ENCODE measurements at regions not wholly inside any gene's neighbourhood (a gene's known extent, or its start where the extent isn't known, plus 50 kb on each side); places are given as distances from the start of the nearest gene placed in this dataset.
"Not testable (repeated sequence)": the region's sequence is repeated elsewhere in the genome, so short reads cannot be mapped to it uniquely, and the experiment has no call there.

DNA sequence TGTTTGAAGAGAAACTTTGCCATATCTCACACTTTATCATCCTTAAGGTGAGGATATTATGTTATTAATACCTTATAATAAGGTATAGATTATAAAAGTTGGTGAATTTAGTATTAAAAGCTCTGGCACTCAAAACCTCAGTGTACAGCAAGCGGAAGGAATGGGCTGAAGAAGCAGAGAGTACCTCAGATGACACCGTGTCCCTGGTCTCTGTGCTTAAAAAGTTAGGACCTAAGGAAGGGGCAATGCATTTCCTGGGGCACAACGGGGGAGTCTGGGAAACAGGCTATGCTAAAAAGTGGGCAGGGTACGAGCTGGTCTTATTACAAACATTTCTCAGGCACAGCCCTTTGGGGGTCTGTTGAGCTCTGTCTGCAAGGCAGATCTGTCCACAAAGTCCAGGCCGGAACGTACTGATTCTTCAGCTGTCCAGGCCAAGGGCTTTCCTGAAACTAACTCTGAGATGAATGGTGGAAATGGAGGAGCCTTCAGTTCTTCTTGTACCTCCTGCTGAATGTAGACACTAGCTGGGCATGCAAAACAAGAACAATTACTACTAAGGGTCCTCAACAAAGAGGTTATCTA is 202.7 kb downstream of the POM121L12 start:
- Histone ChIP-seq H3K27ac (ENCODE audit: low read depth, low read length) (no peak overlapping the region), H3K4me1 (ENCODE audit: control insufficient read depth, insufficient read depth, low read length) (peaks cover 7% of the 10 kb centered on the region), H3K36me3 (ENCODE audit: control insufficient read depth, insufficient read depth, low read length) (no peaks in the 10 kb centered on the region), H3K27me3 (ENCODE audit: control insufficient read depth, insufficient read depth, low read length) (no peaks in the 10 kb centered on the region), H3K4me3 (ENCODE audit: low read depth, low read length) (no peak overlapping the region), H3K9me3 (ENCODE audit: control insufficient read depth, insufficient read depth, low read length) (no peaks in the 10 kb centered on the region), H3K9ac (ENCODE audit: low read depth, low read length) (no peak overlapping the region)

DNA sequence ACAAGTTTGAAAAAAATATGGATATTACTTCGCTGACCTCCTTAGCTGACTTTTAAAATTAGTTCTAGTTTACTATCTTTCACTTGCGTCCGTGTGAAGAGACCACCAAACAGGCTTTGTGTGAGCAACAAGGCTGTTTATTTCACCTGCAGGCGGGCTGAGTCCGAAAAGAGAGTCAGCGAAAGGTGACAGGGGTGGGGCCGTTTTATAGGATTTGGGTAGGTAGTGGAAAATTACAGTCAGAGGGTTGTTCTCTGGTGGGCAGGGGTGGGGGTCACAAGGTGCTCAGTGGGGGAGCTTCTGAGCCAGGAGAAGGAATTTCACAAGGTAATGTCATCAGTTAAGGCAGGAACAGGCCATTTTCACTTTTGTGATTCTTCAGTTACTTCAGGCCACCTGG is 203.7 kb downstream of the POM121L12 start:
- H3K9me3 ChIP-seq (ENCODE audit: control insufficient read depth, insufficient read depth, low read length); H3K27me3 ChIP-seq (ENCODE audit: control insufficient read depth, insufficient read depth, low read length); H3K9ac ChIP-seq (ENCODE audit: low read depth, low read length); H3K4me3 ChIP-seq (ENCODE audit: low read depth, low read length); H3K4me1 ChIP-seq (ENCODE audit: control insufficient read depth, insufficient read depth, low read length); H3K27ac ChIP-seq (ENCODE audit: low read depth, low read length); H3K36me3 ChIP-seq (ENCODE audit: control insufficient read depth, insufficient read depth, low read length): not testable (repeated sequence)

DNA sequence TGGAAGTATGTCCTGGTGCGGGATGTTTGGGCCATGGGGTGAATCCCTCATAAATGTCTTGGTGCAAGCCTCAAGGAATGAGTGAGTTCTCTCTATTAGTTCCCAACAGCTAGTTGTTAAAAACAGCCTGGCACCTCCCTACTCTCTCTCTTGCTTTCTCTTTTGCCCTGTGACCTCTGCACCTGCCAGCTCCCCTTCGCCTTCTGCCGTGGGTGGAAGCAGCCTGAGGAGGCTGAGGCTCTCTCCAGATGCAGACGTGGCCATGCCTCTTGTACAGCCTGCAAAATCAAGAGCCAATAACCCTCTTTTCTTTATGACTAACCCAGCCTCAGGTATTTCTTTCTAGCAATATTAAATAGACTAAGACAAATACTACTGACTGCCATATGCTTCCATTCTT is 210.3 kb downstream of the POM121L12 start:
- H3K27ac ChIP-seq (ENCODE audit: low read depth, low read length), result no peak overlapping the region
- H3K27me3 ChIP-seq (ENCODE audit: control insufficient read depth, insufficient read depth, low read length), result no peaks in the 10 kb centered on the region
- H3K36me3 ChIP-seq (ENCODE audit: control insufficient read depth, insufficient read depth, low read length), result no peaks in the 10 kb centered on the region
- H3K9ac ChIP-seq (ENCODE audit: low read depth, low read length), result no peak overlapping the region
- no peaks in the 10 kb centered on the region for H3K9me3 ChIP-seq (ENCODE audit: control insufficient read depth, insufficient read depth, low read length)
- peaks cover 3% of the 10 kb centered on the region; the same call in 1 of the 2 replicates for H3K4me1 ChIP-seq (ENCODE audit: control insufficient read depth, insufficient read depth, low read length)
- no peak overlapping the region for H3K4me3 ChIP-seq (ENCODE audit: low read depth, low read length)

DNA sequence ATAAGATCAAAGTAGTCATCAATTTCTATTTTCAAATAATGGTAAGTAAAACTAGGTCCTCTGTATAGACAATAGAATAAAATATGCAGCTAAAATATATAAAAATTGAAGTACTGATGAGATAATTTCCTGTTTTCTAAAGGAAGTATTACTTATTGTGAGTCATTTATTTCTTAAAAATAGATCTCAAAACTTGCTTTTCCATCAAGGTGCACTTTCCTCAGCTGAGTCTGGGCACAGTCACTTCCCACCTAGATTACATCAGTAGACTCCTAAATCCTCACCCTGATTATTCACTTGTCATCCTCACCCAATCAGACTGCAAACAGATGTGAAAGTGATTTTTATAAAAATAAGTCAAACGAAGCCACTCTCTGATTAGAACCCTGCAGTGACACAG is 211.5 kb downstream of the POM121L12 start:
- Histone ChIP-seq H3K4me1 (ENCODE audit: control insufficient read depth, insufficient read depth, low read length) (peaks cover 12% of the 10 kb centered on the region), H3K4me3 (ENCODE audit: low read depth, low read length) (no peak overlapping the region), H3K27me3 (ENCODE audit: control insufficient read depth, insufficient read depth, low read length) (no peaks in the 10 kb centered on the region), H3K27ac (ENCODE audit: low read depth, low read length) (no peak overlapping the region), H3K9me3 (ENCODE audit: control insufficient read depth, insufficient read depth, low read length) (no peaks in the 10 kb centered on the region), H3K9ac (ENCODE audit: low read depth, low read length) (no peak overlapping the region), H3K36me3 (ENCODE audit: control insufficient read depth, insufficient read depth, low read length) (no peaks in the 10 kb centered on the region)

DNA sequence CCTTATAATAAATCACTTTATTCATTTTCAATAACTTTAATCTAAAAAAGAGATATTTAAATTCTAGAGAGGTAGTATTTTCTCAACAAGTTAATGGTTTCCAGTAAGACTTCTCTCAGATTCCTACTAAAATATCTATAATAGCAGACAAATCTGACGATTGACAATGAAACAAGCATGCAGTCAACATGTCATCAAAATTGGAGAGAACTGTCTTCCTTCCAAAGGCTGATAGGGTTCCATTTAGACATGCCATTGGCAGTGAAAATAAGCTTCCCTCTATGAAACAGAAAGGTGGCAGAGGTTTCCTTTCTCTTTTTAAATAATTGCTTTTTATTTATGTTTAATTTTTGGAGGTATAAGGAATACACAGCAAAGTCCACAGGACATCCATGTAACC is 217.1 kb downstream of the POM121L12 start:
- H3K36me3 ChIP-seq (ENCODE audit: control insufficient read depth, insufficient read depth, low read length), result no peaks in the 10 kb centered on the region
- H3K27me3 ChIP-seq (ENCODE audit: control insufficient read depth, insufficient read depth, low read length), result no peaks in the 10 kb centered on the region
- 0 out of 2 replicates have a peak, but pooled peaks cover 10% of the 10 kb centered on the region for H3K9me3 ChIP-seq (ENCODE audit: control insufficient read depth, insufficient read depth, low read length)
- H3K27ac ChIP-seq (ENCODE audit: low read depth, low read length), result no peak overlapping the region
- no peak overlapping the region for H3K9ac ChIP-seq (ENCODE audit: low read depth, low read length)
- H3K4me1 ChIP-seq (ENCODE audit: control insufficient read depth, insufficient read depth, low read length), result peaks cover 9% of the 10 kb centered on the region
- no peak overlapping the region for H3K4me3 ChIP-seq (ENCODE audit: low read depth, low read length)

DNA sequence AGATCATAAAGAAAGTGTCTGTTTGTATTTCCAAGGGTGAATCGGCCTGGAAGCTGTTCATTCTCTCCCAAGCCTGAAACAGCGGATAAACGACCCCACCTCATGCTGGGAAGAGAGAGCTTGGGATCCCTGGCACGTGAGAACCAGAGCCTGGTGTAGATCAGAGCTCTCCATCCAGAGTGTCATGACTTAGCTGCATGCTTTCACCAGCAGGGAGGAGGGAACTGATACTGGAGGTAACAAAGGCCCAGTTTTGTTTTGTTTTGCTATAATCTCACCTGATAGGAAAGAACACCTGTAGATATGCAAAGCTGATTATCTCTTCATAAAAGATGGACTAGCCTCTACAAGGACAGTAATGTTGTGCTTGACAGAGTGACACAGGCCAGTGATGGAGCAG is 236.6 kb downstream of the POM121L12 start:
- Histone ChIP-seq H3K9ac (ENCODE audit: low read depth, low read length) (no peak overlapping the region), H3K36me3 (ENCODE audit: control insufficient read depth, insufficient read depth, low read length) (no peaks in the 10 kb centered on the region), H3K27ac (ENCODE audit: low read depth, low read length) (no peak overlapping the region), H3K9me3 (ENCODE audit: control insufficient read depth, insufficient read depth, low read length) (no peaks in the 10 kb centered on the region), H3K4me1 (ENCODE audit: control insufficient read depth, insufficient read depth, low read length) (no peaks in the 10 kb centered on the region), H3K4me3 (ENCODE audit: low read depth, low read length) (no peak overlapping the region), H3K27me3 (ENCODE audit: control insufficient read depth, insufficient read depth, low read length) (no peaks in the 10 kb centered on the region)

DNA sequence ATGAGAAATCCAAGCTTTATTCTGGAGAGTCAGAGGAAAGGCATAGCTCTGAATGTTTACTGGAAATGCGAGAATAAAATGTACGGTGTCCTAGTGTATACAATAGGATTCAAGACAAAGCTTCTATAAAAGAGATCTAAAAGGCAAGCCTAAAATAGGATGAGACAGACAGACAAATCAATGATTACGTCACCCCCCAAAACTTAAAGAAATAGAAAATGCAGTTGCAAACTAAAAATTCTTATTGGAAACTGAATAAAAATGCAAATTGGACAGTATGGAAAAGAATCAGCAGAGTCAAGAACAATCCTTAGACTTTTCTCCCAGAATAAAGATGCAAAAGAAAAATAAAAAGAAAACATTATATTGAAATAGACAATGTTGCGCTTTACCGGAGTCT is 245.9 kb downstream of the POM121L12 start:
- no peak overlapping the region for H3K4me3 ChIP-seq (ENCODE audit: low read depth, low read length)

DNA sequence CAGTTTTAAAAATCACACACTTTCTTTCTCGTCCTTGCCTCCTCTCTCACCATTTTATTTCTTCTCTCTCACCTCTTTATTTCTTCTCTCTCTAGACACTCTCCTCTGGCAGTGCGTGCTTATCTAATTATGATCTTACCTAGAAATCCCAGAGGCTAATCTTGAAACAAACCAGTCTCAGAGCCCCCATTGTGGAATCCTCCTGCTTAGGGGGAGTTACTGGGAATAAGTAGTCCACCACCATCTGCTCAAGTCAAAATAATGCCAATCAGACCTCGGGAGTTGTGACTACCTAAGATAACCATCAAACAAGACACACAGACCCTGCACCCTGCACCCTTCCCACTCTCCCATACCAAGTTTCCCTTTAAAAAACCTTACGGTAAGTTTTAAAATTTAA is 256.9 kb downstream of the POM121L12 start:
- Histone ChIP-seq H3K4me1 (ENCODE audit: control insufficient read depth, insufficient read depth, low read length) (no peaks in the 10 kb centered on the region), H3K9me3 (ENCODE audit: control insufficient read depth, insufficient read depth, low read length) (peaks cover 9% of the 10 kb centered on the region), H3K27ac (ENCODE audit: low read depth, low read length) (no peak overlapping the region), H3K36me3 (ENCODE audit: control insufficient read depth, insufficient read depth, low read length) (no peaks in the 10 kb centered on the region), H3K9ac (ENCODE audit: low read depth, low read length) (no peak overlapping the region), H3K27me3 (ENCODE audit: control insufficient read depth, insufficient read depth, low read length) (no peaks in the 10 kb centered on the region), H3K4me3 (ENCODE audit: low read depth, low read length) (no peak overlapping the region)

More for the DNA sequence above, 245.9 kb downstream of the POM121L12 start:
- no peaks in the 10 kb centered on the region for H3K27me3 ChIP-seq (ENCODE audit: control insufficient read depth, insufficient read depth, low read length)
- no peaks in the 10 kb centered on the region for H3K36me3 ChIP-seq (ENCODE audit: control insufficient read depth, insufficient read depth, low read length)
- H3K4me1 ChIP-seq (ENCODE audit: control insufficient read depth, insufficient read depth, low read length), result no peaks in the 10 kb centered on the region
- H3K9ac ChIP-seq (ENCODE audit: low read depth, low read length), result no peak overlapping the region
- H3K9me3 ChIP-seq (ENCODE audit: control insufficient read depth, insufficient read depth, low read length), result peaks cover 3% of the 10 kb centered on the region; the same call in 1 of the 2 replicates
- H3K27ac ChIP-seq (ENCODE audit: low read depth, low read length), result no peak overlapping the region

DNA sequence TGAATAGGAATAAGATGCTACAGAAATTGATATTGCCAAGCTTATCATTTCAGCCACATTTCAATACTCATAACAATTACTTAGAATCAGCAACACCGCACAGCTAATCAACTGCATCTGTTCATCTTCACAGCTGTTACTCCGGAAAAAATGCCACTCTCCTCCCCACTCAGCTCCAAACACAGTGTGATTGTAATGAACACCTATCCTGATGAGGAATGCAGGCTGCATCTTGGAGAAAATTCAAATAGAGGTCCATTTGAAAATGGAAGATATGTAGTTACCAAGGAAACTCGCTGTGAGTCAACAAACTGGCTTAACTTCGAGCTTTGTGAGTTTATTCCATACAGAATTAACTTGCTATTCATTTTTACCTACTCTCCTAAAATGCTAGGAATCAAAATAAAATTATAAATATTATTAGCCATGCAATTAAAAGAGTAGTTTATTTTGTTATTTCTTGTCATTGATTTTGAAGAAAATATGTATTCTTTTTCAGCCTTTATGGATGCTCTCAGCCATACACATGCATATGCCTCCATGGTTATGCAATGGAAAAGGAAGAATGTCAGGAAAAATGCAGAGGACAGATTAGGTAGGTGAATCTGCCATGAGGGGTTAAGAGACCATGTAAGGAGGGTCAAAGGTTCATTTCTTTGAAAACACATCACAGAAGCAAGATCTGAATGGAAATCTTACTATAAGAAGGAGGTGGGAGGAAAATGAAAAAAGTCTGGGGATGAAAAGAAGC is 267.2 kb downstream of the POM121L12 start:
- peaks cover 5% of the 10 kb centered on the region; the same call in 1 of the 2 replicates for H3K4me1 ChIP-seq (ENCODE audit: control insufficient read depth, insufficient read depth, low read length)

DNA sequence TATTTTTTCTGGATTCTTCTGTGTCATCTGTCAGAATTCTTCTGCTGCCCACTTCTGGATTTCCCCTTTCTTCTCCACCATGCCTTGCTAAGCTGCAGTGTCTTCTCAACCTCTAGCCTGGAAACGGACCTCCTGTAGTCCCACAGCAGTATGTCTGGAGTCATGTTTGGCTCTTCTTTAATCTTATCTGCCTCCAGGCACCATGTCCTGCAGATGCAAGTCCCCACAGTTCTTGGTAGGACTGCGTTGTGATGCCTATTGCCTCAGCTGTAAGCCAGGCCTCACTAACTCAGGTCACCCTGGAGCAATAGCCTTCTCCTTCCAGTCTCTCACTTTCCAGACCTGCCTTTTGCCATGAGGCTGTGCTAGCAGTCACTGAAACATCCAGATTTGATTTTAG is 268.3 kb downstream of the POM121L12 start:
- no peak overlapping the region for H3K9ac ChIP-seq (ENCODE audit: low read depth, low read length)
- H3K4me1 ChIP-seq (ENCODE audit: control insufficient read depth, insufficient read depth, low read length), result peaks cover 5% of the 10 kb centered on the region; the same call in 1 of the 2 replicates
- no peak overlapping the region for H3K4me3 ChIP-seq (ENCODE audit: low read depth, low read length)
- no peaks in the 10 kb centered on the region for H3K9me3 ChIP-seq (ENCODE audit: control insufficient read depth, insufficient read depth, low read length)
- no peak overlapping the region for H3K27ac ChIP-seq (ENCODE audit: low read depth, low read length)
- H3K27me3 ChIP-seq (ENCODE audit: control insufficient read depth, insufficient read depth, low read length), result no peaks in the 10 kb centered on the region
- H3K36me3 ChIP-seq (ENCODE audit: control insufficient read depth, insufficient read depth, low read length), result no peaks in the 10 kb centered on the region

More for the DNA sequence above, 267.2 kb downstream of the POM121L12 start:
- H3K27me3 ChIP-seq (ENCODE audit: control insufficient read depth, insufficient read depth, low read length), result no peaks in the 10 kb centered on the region
- no peak overlapping the region for H3K9ac ChIP-seq (ENCODE audit: low read depth, low read length)
- H3K36me3 ChIP-seq (ENCODE audit: control insufficient read depth, insufficient read depth, low read length), result no peaks in the 10 kb centered on the region
- H3K9me3 ChIP-seq (ENCODE audit: control insufficient read depth, insufficient read depth, low read length), result no peaks in the 10 kb centered on the region
- H3K27ac ChIP-seq (ENCODE audit: low read depth, low read length), result no peak overlapping the region
- H3K4me3 ChIP-seq (ENCODE audit: low read depth, low read length), result no peak overlapping the region

DNA sequence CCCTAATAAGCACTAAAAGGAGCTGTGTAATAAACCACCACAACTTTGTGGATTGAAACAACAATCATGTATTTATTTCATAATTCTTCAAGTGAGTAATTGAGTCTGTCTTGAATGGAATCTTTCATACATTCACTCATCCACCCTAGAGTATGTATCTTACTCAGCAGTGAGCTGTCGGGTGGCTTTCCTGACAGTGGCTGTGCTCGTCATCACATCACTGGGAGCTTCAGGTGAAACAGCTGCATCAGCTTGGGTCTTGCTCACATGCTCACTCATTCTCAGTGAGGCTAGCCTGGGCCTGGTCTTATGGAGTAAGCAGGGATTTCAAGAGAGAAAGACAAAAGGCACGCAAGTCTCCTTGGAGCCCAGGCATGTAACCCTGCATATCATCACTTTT is 271.4 kb downstream of the POM121L12 start:
- Histone ChIP-seq H3K36me3 (ENCODE audit: control insufficient read depth, insufficient read depth, low read length) (no peaks in the 10 kb centered on the region), H3K27ac (ENCODE audit: low read depth, low read length) (no peak overlapping the region), H3K4me3 (ENCODE audit: low read depth, low read length) (no peak overlapping the region), H3K4me1 (ENCODE audit: control insufficient read depth, insufficient read depth, low read length) (peaks cover 5% of the 10 kb centered on the region; the same call in 1 of the 2 replicates), H3K9me3 (ENCODE audit: control insufficient read depth, insufficient read depth, low read length) (no peaks in the 10 kb centered on the region), H3K27me3 (ENCODE audit: control insufficient read depth, insufficient read depth, low read length) (no peaks in the 10 kb centered on the region), H3K9ac (ENCODE audit: low read depth, low read length) (no peak overlapping the region)
